Bronchial epithelial cell (primary cell): ENCODE measurements at regions not wholly inside any gene's neighbourhood (a gene's known extent, or its start where the extent isn't known, plus 50 kb on each side); places are given as distances from the start of the nearest gene placed in this dataset.
"Not testable (repeated sequence)": the region's sequence is repeated elsewhere in the genome, so short reads cannot be mapped to it uniquely, and the experiment has no call there.

Experiments
- DNase-seq: peaks from one replicate; pipeline ENCODE4 v3.0.0-alpha.2; 2010; ENCODE audit warnings: low read depth
- FAIRE-seq: peaks from 2 replicates; lab custom pipeline; 2011; peaks lifted over from hg19 to GRCh38; lab: Jason Lieb, UNC
- H3K27me3 ChIP-seq: 2 replicates; pipeline ENCODE4 v1.5.1; 2011; ENCODE audit warnings: low read length; ENCODE audit not compliant: control insufficient read depth, insufficient read depth
- H3K36me3 ChIP-seq: 2 replicates; pipeline ENCODE4 v1.5.1; 2011; ENCODE audit warnings: low read length; ENCODE audit not compliant: control insufficient read depth, insufficient read depth
- H3K4me3 ChIP-seq: 2 replicates; pipeline ENCODE4 v1.5.1; 2011; ENCODE audit warnings: mild to moderate bottlenecking, low read depth, low read length, control low read depth
- TF ChIP-seq, protein P1 (sequence below): IDR thresholded peaks from 2 replicates; pipeline ENCODE4 v1.5.1; 2011; ENCODE audit warnings: mild to moderate bottlenecking, moderate library complexity, low read length, control low read depth, inconsistent platforms; ENCODE audit not compliant: insufficient read depth, severe bottlenecking

DNA sequence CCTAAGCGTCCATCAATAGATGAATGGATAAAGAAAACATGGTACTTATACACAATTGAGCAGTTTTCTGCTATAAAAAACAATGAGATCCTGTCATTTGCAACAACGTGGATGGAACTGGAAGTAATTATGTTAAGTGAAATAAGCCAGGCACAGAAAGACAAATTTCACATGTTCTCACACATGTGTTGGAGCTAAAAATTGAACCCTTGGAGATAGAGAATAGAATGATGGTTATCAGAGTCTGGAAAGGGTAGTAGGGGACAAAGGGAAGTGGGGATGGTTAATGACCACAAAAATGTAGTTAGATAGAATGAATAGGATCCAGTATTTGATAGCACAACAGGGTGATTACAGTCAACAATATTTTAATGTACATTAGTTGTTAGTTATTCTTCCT lies 1033.5 kb downstream of the HACE1 start:
- DNase-seq (no peak), FAIRE-seq (no peak)
- Histone ChIP-seq H3K27me3 (no peaks in the 10 kb centered on the region), H3K36me3 (no peaks in the 10 kb centered on the region), H3K4me3 (no peak overlapping the region)
- TF ChIP-seq, protein P1, sequence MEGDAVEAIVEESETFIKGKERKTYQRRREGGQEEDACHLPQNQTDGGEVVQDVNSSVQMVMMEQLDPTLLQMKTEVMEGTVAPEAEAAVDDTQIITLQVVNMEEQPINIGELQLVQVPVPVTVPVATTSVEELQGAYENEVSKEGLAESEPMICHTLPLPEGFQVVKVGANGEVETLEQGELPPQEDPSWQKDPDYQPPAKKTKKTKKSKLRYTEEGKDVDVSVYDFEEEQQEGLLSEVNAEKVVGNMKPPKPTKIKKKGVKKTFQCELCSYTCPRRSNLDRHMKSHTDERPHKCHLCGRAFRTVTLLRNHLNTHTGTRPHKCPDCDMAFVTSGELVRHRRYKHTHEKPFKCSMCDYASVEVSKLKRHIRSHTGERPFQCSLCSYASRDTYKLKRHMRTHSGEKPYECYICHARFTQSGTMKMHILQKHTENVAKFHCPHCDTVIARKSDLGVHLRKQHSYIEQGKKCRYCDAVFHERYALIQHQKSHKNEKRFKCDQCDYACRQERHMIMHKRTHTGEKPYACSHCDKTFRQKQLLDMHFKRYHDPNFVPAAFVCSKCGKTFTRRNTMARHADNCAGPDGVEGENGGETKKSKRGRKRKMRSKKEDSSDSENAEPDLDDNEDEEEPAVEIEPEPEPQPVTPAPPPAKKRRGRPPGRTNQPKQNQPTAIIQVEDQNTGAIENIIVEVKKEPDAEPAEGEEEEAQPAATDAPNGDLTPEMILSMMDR: no peak

DNA sequence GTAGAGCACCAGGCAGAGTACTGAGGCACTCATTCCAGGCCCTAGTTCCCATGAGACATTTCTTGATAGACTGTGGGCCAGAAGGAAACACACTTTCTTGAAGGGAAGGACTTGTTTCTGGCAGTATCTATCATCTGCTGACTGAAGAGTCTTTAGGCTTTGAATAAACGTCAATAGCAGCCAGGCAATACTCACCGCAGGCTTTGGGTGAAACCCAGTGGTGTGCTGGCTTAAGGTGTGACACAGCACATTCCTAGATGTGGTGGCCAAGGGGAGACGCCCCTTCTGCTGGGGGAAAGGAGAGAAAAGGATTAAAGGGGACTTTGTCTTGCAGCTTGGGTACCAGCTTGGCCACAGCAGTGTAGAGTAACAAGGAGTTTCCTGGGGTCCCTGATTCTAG lies 1039.6 kb downstream of the HACE1 start:
- no peak for FAIRE-seq
- TF ChIP-seq, protein P1: no peak

DNA sequence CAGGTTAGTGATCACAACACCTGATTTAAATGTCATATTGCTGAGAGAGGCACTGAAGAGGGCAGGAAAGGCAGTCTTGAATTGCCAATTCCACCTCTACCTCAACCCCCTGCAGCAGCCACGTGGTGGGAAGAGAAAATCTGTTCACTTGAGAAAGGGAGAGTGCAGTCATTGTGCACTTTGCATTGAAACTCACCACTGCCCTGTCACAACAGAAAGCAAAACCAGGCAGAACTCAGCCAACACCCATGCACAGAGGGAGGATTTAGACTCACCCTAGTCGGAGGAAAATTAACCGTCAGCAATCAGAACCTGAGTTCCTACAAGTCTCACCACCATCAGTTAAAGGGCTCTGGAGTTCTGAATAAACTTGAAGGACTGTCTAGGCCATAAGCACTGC lies 1040.2 kb downstream of the HACE1 start:
- TF ChIP-seq, protein P1: no peak
- Histone ChIP-seq H3K36me3 (no peaks in the 10 kb centered on the region), H3K4me3 (no peak overlapping the region), H3K27me3 (no peaks in the 10 kb centered on the region)
- FAIRE-seq (no peak), DNase-seq (no peak)

More for the DNA sequence above, 1039.6 kb downstream of the HACE1 start:
- no peaks in the 10 kb centered on the region for H3K27me3 ChIP-seq
- no peaks in the 10 kb centered on the region for H3K36me3 ChIP-seq
- no peak for DNase-seq
- no peak overlapping the region for H3K4me3 ChIP-seq

DNA sequence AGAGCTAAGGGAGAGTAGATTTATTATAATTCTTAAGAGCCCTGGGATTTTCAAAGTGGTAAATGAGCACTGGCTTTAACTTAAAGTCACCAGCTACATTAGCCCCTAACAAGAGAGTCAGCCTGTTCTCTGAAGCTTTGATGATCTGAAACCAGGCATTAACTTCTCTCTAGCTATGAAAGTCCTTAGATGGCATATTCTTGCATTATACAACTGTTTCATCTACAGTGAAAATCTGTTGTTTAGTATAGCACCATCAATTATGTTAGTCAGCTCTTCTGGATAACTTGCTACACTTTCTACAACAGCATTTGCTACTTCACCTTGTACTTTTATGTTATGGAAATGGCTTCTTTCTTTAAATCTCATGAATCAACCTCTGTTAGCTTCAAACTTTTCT lies 1046.7 kb downstream of the HACE1 start:
- H3K4me3 ChIP-seq: no peak overlapping the region
- FAIRE-seq (no peak), DNase-seq (no peak)
- H3K27me3 ChIP-seq: no peaks in the 10 kb centered on the region
- no peaks in the 10 kb centered on the region for H3K36me3 ChIP-seq
- TF ChIP-seq, protein P1: no peak

DNA sequence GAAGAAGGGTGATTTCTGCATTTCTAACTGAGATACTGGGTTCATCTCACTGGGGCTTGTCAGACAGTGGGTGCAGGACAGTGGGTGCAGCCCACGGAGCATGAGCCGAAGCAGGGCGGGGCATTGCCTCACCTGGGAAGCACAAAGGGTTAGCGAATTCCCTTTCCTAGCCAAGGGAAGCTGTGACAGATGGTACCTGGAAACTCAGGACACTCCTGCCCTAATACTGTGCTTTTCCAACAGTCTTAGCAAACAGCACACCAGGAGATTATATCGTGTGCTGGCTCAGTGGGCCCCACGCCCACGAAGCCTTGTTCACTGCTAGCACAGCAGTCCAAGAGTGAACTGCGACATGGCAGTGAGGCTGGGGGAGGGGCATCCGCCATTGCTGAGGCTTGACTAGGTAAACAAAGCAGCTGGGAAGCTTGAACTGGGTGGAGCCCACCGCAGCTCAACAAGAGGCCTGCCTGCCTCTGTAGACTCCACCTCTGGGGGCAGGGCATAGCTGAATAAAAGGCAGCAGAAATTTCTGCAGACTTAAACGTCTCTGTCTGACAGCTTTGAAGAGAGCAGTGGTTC lies 1057.7 kb downstream of the HACE1 start:
- not testable (repeated sequence) for DNase-seq, FAIRE-seq

DNA sequence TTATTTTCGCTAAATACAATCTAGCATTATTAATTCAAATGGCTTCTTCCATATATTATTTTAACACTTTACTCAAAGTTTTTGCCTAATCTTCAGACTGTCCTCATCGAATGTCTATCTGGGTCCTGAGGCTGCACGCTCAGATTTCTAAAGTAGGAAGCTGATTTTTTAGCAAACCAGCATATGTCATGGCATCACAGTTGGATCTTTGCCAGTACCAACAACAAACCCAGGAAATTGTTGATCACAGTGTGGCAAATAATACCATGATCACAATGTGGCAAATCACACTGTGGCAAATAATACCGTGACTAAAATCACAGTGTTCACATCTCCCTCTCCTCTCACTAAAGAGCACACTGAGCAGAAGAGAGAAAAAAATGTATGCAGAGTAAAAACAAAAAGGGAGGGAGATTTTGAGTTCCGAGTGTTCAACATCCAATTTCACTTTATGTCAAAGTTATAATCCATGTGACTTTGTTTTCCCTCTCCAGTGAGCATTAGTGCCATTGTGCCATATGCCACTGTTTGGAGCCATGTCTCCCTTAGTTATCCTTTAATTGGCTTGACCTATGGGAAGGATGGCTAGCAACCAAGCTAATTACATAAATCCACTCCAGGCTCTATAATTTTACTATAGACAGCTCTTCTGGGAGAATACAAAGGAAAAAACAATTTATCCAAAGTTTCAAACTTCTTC lies 1059.6 kb downstream of the HACE1 start:
- TF ChIP-seq, protein P1: no peak
- no peaks in the 10 kb centered on the region for H3K36me3 ChIP-seq
- FAIRE-seq (no peak), DNase-seq (no peak)
- no peak overlapping the region for H3K4me3 ChIP-seq
- no peaks in the 10 kb centered on the region for H3K27me3 ChIP-seq

More for the DNA sequence above, 1057.7 kb downstream of the HACE1 start:
- H3K4me3 ChIP-seq, H3K36me3 ChIP-seq, H3K27me3 ChIP-seq: not testable (repeated sequence)
